B cell (primary cell): ENCODE measurements at regions not wholly inside any gene's neighbourhood (a gene's known extent, or its start where the extent isn't known, plus 50 kb on each side); places are given as distances from the start of the nearest gene placed in this dataset.

Experiments used
- ATAC-seq: fragments of 200-7000 bp; cut with Tn5 transposase; one replicate; pipeline ENCODE4 v1.10.0; 2021; ENCODE audit warnings: low read depth, mild to moderate bottlenecking, moderate number of reproducible peaks, moderate library complexity
- CTCF ChIA-PET: fragments of 350-600 bp; sonication (Branson Sonifier 250); formaldehyde crosslinking; loops from one replicate; lab custom pipeline; 2021; ENCODE audit warnings: antibody characterized with exemption, inconsistent platforms; lab: Charles Lee
- POLR2A ChIA-PET: fragments of 350-600 bp; sonication (Branson Sonifier 250); formaldehyde crosslinking; loops from one replicate; lab custom pipeline; 2021; ENCODE audit warnings: antibody characterized with exemption; lab: Charles Lee
- DNase-seq: peaks from one replicate; pipeline ENCODE4 v3.0.0; 2013
- H2AFZ ChIP-seq: 2 replicates; pipeline ENCODE4 v1.6.1; 2012; ENCODE audit warnings: mild to moderate bottlenecking, low read depth, low read length; ENCODE audit not compliant: insufficient read depth, poor library complexity, severe bottlenecking
- H3K27ac ChIP-seq, 2 donors: 1 replicate in 1 of 2; 2 replicates in 1 of 2; pipeline ENCODE4 v1.5.1; 2012 to 2013; ENCODE audit warnings: low read length in 2 of 2, mild to moderate bottlenecking in 2 of 2, moderate library complexity in 1 of 2
- H3K27me3 ChIP-seq, 4 experiments: fragments of 200-600 bp in 1 of 4; sonication (generic) in 1 of 4; replicated peaks in 1 of 4; 1 replicate in 2 of 4; 2 replicates in 2 of 4; pipeline versions ENCODE4 v1.6.1 to v1.7.0; 2013 to 2016; ENCODE audit warnings: low read length in 3 of 4, mild to moderate bottlenecking in 2 of 4, mixed read lengths in 1 of 4, moderate library complexity in 1 of 4; ENCODE audit not compliant: insufficient read depth in 4 of 4, control insufficient read depth in 3 of 4; ENCODE audit errors: control extremely low read depth in 1 of 4
- H3K36me3 ChIP-seq, 2 experiments: replicated peaks in 1 of 2; 1 replicate in 1 of 2; 2 replicates in 1 of 2; pipeline versions ENCODE4 v1.6.1 to v1.7.1; 2013; ENCODE audit warnings: low read length in 1 of 2; ENCODE audit not compliant: insufficient read depth in 2 of 2, control insufficient read depth in 1 of 2; ENCODE audit errors: control extremely low read depth in 1 of 2, extremely low read depth in 1 of 2
- H3K4me1 ChIP-seq, 2 donors: fragments of 200-600 bp in 1 of 2; sonication (generic) in 1 of 2; 1 replicate in 1 of 2; 2 replicates in 1 of 2; pipeline versions ENCODE4 v1.5.1 to v1.6.1; 2013 to 2017; ENCODE audit warnings: low read length in 2 of 2; ENCODE audit not compliant: control insufficient read depth in 2 of 2, insufficient read depth in 2 of 2
- H3K4me2 ChIP-seq: replicated peaks from 2 replicates; pipeline ENCODE3; 2012; ENCODE audit warnings: mild to moderate bottlenecking, low read depth, low read length; ENCODE audit not compliant: poor library complexity, severe bottlenecking
- H3K4me3 ChIP-seq, 5 experiments: fragments of 200-600 bp in 1 of 5; sonication (generic) in 1 of 5; 1 replicate in 3 of 5; 2 replicates in 2 of 5; pipeline versions ENCODE4 v1.5.1 to v1.7.0; 2011 to 2016; ENCODE audit warnings: low read length in 4 of 5, mild to moderate bottlenecking in 4 of 5, low read depth in 2 of 5, control low read depth in 1 of 5, moderate library complexity in 1 of 5; ENCODE audit not compliant: insufficient read depth in 1 of 5; ENCODE audit errors: control extremely low read depth in 1 of 5, extremely low read depth in 1 of 5
- H3K79me2 ChIP-seq: fragments of 200-600 bp; sonication (generic); one replicate; pipeline ENCODE4 v1.6.0; 2016; ENCODE audit warnings: low read length; ENCODE audit not compliant: control insufficient read depth, insufficient read depth
- H3K9ac ChIP-seq: fragments of 200-600 bp; sonication (generic); 2 replicates; pipeline ENCODE4 v1.6.1; 2017; ENCODE audit warnings: mild to moderate bottlenecking, low read length, moderate library complexity
- H3K9me3 ChIP-seq, 3 donors: one replicate each; pipeline versions ENCODE4 v1.6.1 to v1.7.1; 2013; ENCODE audit warnings: low read length in 2 of 3; ENCODE audit not compliant: control insufficient read depth in 2 of 3, insufficient read depth in 1 of 3; ENCODE audit errors: control extremely low read depth in 1 of 3
- H4K20me1 ChIP-seq: 2 replicates; pipeline ENCODE4 v1.6.0; 2012; ENCODE audit warnings: mild to moderate bottlenecking, low read length; ENCODE audit not compliant: insufficient read depth, control insufficient read depth, poor library complexity, severe bottlenecking
- H3K27ac Mint-ChIP-seq: one replicate; pipeline ENCODE4 v1.8.0; 2021; ENCODE audit warnings: mixed read lengths
- H3K27me3 Mint-ChIP-seq: one replicate; pipeline ENCODE4 v1.8.0; 2021; ENCODE audit warnings: mixed read lengths
- H3K4me1 Mint-ChIP-seq: one replicate; pipeline ENCODE4 v1.8.0; 2021; ENCODE audit warnings: mixed read lengths
- H3K4me3 Mint-ChIP-seq: one replicate; pipeline ENCODE4 v1.8.0; 2021; ENCODE audit warnings: mixed read lengths
- H3K9me3 Mint-ChIP-seq: one replicate; pipeline ENCODE4 v1.8.0; 2022; ENCODE audit warnings: mixed read lengths; ENCODE audit not compliant: insufficient read depth
- CTCF ChIP-seq: fragments of 200-600 bp; IDR thresholded peaks from one replicate; pipeline ENCODE4 v1.8.0; 2022; ENCODE audit warnings: antibody characterized with exemption, mild to moderate bottlenecking
- EZH2 ChIP-seq: IDR thresholded peaks from 2 replicates; pipeline ENCODE4 v1.6.1; 2012; ENCODE audit warnings: borderline replicate concordance, low read depth, mild to moderate bottlenecking, moderate library complexity, low read length; ENCODE audit not compliant: insufficient read depth, poor library complexity, severe bottlenecking
- WGBS: methylation state at CpG from one replicate; pipeline ENCODE4 v1.1.5; 2013; ENCODE audit warnings: missing lambda C conversion rate; ENCODE audit not compliant: insufficient coverage; 5-methylcytosine and 5-hydroxymethylcytosine counted together
- intact Hi-C: fragments of 100-400 bp; cut with micrococcal nuclease; formaldehyde crosslinking; loops from one replicate; pipeline ENCODE4 v1.10.0; 2022

GRCh38 chr20:58012731-58013510, 215.5 kb downstream of the ANKRD60 start:
- Mint-ChIP-seq H3K4me3 (no peak overlapping the region), H3K4me1 (no peaks in the 10 kb centered on the region), H3K9me3 (no peaks in the 10 kb centered on the region), H3K27ac (no peak overlapping the region), H3K27me3 (peaks cover 27% of the 10 kb centered on the region)
- POLR2A ChIA-PET, result interaction anchor here (0.6 kb wide), 1 partner anchor 350 kb away, joined by 3 read pairs; no protein-coding TSS in a partner anchor
- Histone ChIP-seq H4K20me1 (no peaks in the 10 kb centered on the region), H3K27me3 (peaks cover 0 to 2% (median 0%) of the 10 kb centered on the region in 4 experiments), H2AFZ (no peak overlapping the region), H3K4me2 (no peak overlapping the region), H3K27ac (no peak overlapping the region), H3K4me1 (no peaks in the 10 kb centered on the region), H3K4me3 (no peak overlapping the region), H3K79me2 (no peaks in the 10 kb centered on the region), H3K9ac (no peak overlapping the region), H3K9me3 (no peaks in the 10 kb centered on the region), H3K36me3 (no peaks in the 10 kb centered on the region)
- ATAC-seq (no peak), DNase-seq (no peak)
- CTCF ChIA-PET, result no interaction called here
- intact Hi-C loops, result no loop called here
- 89% methylated on average over 10 of the region's 16 CpGs for WGBS
- TF ChIP-seq CTCF (no peak), EZH2 (no peak)

- no peaks in the 10 kb centered on the region for H3K36me3 ChIP-seq
- ChIA-PET POLR2A (interaction anchor here (0.6 kb wide), 1 partner anchor 349 kb away, joined by 3 read pairs; no protein-coding TSS in a partner anchor), CTCF (no interaction called here)
- 98% methylated on average over 7 of the region's 11 CpGs for WGBS
- peaks cover 0 to 2% (median 0%) of the 10 kb centered on the region in 4 experiments for H3K27me3 ChIP-seq
- H3K4me1 ChIP-seq, result no peaks in the 10 kb centered on the region
- ATAC-seq (no peak), DNase-seq (no peak)
- H3K4me1 Mint-ChIP-seq, result no peaks in the 10 kb centered on the region
- no peaks in the 10 kb centered on the region for H3K79me2 ChIP-seq
- H3K9me3 Mint-ChIP-seq, result no peaks in the 10 kb centered on the region
- H3K9ac ChIP-seq, result no peak overlapping the region
- no peak overlapping the region for H3K4me3 ChIP-seq
- H3K9me3 ChIP-seq, result no peaks in the 10 kb centered on the region
- TF ChIP-seq EZH2 (no peak), CTCF (no peak)
- H2AFZ ChIP-seq, result no peak overlapping the region
- intact Hi-C loops, result no loop called here
- peaks cover 32% of the 10 kb centered on the region for H3K27me3 Mint-ChIP-seq
- H3K4me3 Mint-ChIP-seq, result no peak overlapping the region
- no peak overlapping the region for H3K27ac ChIP-seq
- no peak overlapping the region for H3K27ac Mint-ChIP-seq
- no peak overlapping the region for H3K4me2 ChIP-seq
- no peaks in the 10 kb centered on the region for H4K20me1 ChIP-seq
These were observed 216.4 kb downstream of the ANKRD60 start for GRCh38 chr20:58011947-58012610.
